PC-3 (cell line): ENCODE measurements at regions not wholly inside any gene's neighbourhood (a gene's known extent, or its start where the extent isn't known, plus 50 kb on each side); places are given as distances from the start of the nearest gene placed in this dataset.

Experiments used
- CTCF ChIP-seq: fragments of 300-600 bp; sonication (generic); conservative IDR thresholded peaks from 2 replicates; pipeline ENCODE4 v1.5.1; 2017; ENCODE audit warnings: antibody characterized with exemption, low read depth, mild to moderate bottlenecking, low read length
- EZH2phosphoT487 ChIP-seq: fragments of 300-600 bp; sonication (generic); IDR thresholded peaks from 2 replicates; pipeline ENCODE4 v1.6.1; 2018; ENCODE audit warnings: mild to moderate bottlenecking, antibody characterized with exemption, low read length, borderline replicate concordance

GRCh38 chr7:33792547-33793105 is 112.7 kb upstream of the BMPER start:
- TF ChIP-seq CTCF (no peak), EZH2phosphoT487 (no peak)
